ENCODE measurements at regions not wholly inside any gene's neighbourhood (a gene's known extent, or its start where the extent isn't known, plus 50 kb on each side); places are given as distances from the start of the nearest gene placed in this dataset.

- no TSS peak for BruUV-seq (replicated peaks)
- DNase-seq, result no peak
- H3K4me3 Mint-ChIP-seq (ENCODE audit: low read depth, unreplicated experiment), result no peak overlapping the region
- no peaks in the 10 kb centered on the region for H3K4me1 Mint-ChIP-seq (ENCODE audit: low read depth, unreplicated experiment)
- CTCF ChIA-PET, result no interaction called here
- peaks cover 22% of the 10 kb centered on the region for H3K27me3 Mint-ChIP-seq (ENCODE audit: unreplicated experiment)
- H3K9me3 Mint-ChIP-seq (ENCODE audit: low read depth, unreplicated experiment), result no peaks in the 10 kb centered on the region
- no peaks in the 10 kb centered on the region for H3K36me3 Mint-ChIP-seq (ENCODE audit: insufficient read depth, unreplicated experiment)
- intact Hi-C loops (cut with micrococcal nuclease; ENCODE audit: unreplicated experiment), result no loop called here
- H3K27ac Mint-ChIP-seq (ENCODE audit: unreplicated experiment), result no peak overlapping the region
- no peak for TF ChIP-seq CTCF (IDR thresholded peaks at IDR 0.05; ENCODE audit: unreplicated experiment)
These were observed 102.8 kb downstream of the MYCN start for GRCh38 chr2:16043192-16043591.

- Mint-ChIP-seq H3K27ac (ENCODE audit: unreplicated experiment) (no peak overlapping the region), H3K9me3 (ENCODE audit: low read depth, unreplicated experiment) (no peaks in the 10 kb centered on the region), H3K27me3 (ENCODE audit: unreplicated experiment) (peaks cover 22% of the 10 kb centered on the region), H3K4me3 (ENCODE audit: low read depth, unreplicated experiment) (no peak overlapping the region), H3K36me3 (ENCODE audit: insufficient read depth, unreplicated experiment) (no peaks in the 10 kb centered on the region), H3K4me1 (ENCODE audit: low read depth, unreplicated experiment) (no peaks in the 10 kb centered on the region)
- CTCF ChIA-PET, result no interaction called here
- intact Hi-C loops (cut with micrococcal nuclease; ENCODE audit: unreplicated experiment), result no loop called here
- no TSS peak for BruUV-seq (replicated peaks)
- no peak for DNase-seq
- TF ChIP-seq CTCF (IDR thresholded peaks at IDR 0.05; ENCODE audit: unreplicated experiment), result no peak
These were observed 101.9 kb downstream of the MYCN start for GRCh38 chr2:16042201-16042700.

GRCh38 chr2:16040271-16041010 lies 100.1 kb downstream of the MYCN start:
- no TSS peak for BruUV-seq (replicated peaks)
- H3K4me3 Mint-ChIP-seq (ENCODE audit: low read depth, unreplicated experiment), result no peak overlapping the region

GRCh38 chr2:16039823-16040222 lies 99.5 kb downstream of the MYCN start:
- Mint-ChIP-seq H3K4me3 (ENCODE audit: low read depth, unreplicated experiment) (no peak overlapping the region), H3K36me3 (ENCODE audit: insufficient read depth, unreplicated experiment) (no peaks in the 10 kb centered on the region), H3K9me3 (ENCODE audit: low read depth, unreplicated experiment) (no peaks in the 10 kb centered on the region), H3K4me1 (ENCODE audit: low read depth, unreplicated experiment) (no peaks in the 10 kb centered on the region), H3K27me3 (ENCODE audit: unreplicated experiment) (peaks cover 22% of the 10 kb centered on the region), H3K27ac (ENCODE audit: unreplicated experiment) (no peak overlapping the region)
- no TSS peak for BruUV-seq (replicated peaks)
- no peak for TF ChIP-seq CTCF (IDR thresholded peaks at IDR 0.05; ENCODE audit: unreplicated experiment)
- CTCF ChIA-PET, result no interaction called here
- no peak for DNase-seq
- intact Hi-C loops (cut with micrococcal nuclease; ENCODE audit: unreplicated experiment), result no loop called here

More at GRCh38 chr2:16040271-16041010, 100.1 kb downstream of the MYCN start:
- CTCF ChIA-PET, result interaction anchor here (0.7 kb wide), 1 partner anchor 242 kb away, joined by 3 read pairs; no protein-coding TSS in a partner anchor
- intact Hi-C loops (cut with micrococcal nuclease; ENCODE audit: unreplicated experiment), result no loop called here
- Mint-ChIP-seq H3K27ac (ENCODE audit: unreplicated experiment) (no peak overlapping the region), H3K9me3 (ENCODE audit: low read depth, unreplicated experiment) (no peaks in the 10 kb centered on the region), H3K27me3 (ENCODE audit: unreplicated experiment) (peaks cover 22% of the 10 kb centered on the region), H3K4me1 (ENCODE audit: low read depth, unreplicated experiment) (no peaks in the 10 kb centered on the region), H3K36me3 (ENCODE audit: insufficient read depth, unreplicated experiment) (no peaks in the 10 kb centered on the region)
- no peak for TF ChIP-seq CTCF (IDR thresholded peaks at IDR 0.05; ENCODE audit: unreplicated experiment)
- DNase-seq, result no peak

Data from Calu3 (cell line).